Uterus (tissue), 2 donors: ENCODE measurements at regions not wholly inside any gene's neighbourhood (a gene's known extent, or its start where the extent isn't known, plus 50 kb on each side); places are given as distances from the start of the nearest gene placed in this dataset.

Source experiments
- CTCF ChIP-seq, 4 experiments: fragments of 200-600 bp in 2 of 4; fragments of 450-650 bp in 2 of 4; sonication (generic) in 2 of 4; IDR thresholded peaks; one replicate each; pipeline ENCODE4 v1.5.1; 2016 to 2019; ENCODE audit warnings: antibody characterized with exemption in 4 of 4, mild to moderate bottlenecking in 2 of 4, moderate library complexity in 1 of 4
- POLR2A ChIP-seq, 2 donors: fragments of 450-650 bp; IDR thresholded peaks; one replicate each; pipeline ENCODE4 v1.6.1; 2016; ENCODE audit warnings: antibody characterized with exemption in 2 of 2, mild to moderate bottlenecking in 1 of 2, moderate library complexity in 1 of 2

DNA sequence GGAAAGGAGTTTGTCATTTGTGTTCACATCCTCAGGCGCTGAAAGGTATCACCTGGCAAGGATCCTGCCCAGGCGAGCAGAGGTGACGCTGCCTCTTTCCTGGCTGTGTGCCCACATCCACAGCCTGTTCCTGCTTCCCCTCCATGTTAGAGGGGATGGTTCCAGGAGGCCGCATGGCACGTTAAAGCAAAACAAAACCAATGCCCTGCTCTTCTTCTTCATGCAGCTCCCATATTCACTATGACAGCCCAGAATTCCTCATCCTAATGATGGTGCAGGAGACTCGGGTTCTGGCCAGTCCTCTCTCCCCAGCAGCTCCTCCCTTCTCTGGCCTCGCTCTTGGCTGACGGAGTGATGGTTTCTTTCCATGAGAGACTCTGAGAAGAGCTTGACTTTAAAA lies 678.5 kb upstream of the ANKRD30A start:
- no peak for TF ChIP-seq CTCF (IDR thresholded peaks at IDR 0.05)
- no peak for TF ChIP-seq POLR2A (IDR thresholded peaks at IDR 0.05)
